Endodermal cell (in vitro differentiated cells): ENCODE measurements at regions not wholly inside any gene's neighbourhood (a gene's known extent, or its start where the extent isn't known, plus 50 kb on each side); places are given as distances from the start of the nearest gene placed in this dataset.

ENCODE experiments used
- DNase-seq: peaks from one replicate; pipeline ENCODE4 v3.0.0-alpha.2; 2017
- H3K27ac ChIP-seq: 2 replicates; pipeline ENCODE4 v1.5.1; 2013; ENCODE audit warnings: mild to moderate bottlenecking, low read depth, low read length, moderate library complexity
- H3K27me3 ChIP-seq: 2 replicates; pipeline ENCODE4 v1.6.1; 2013; ENCODE audit warnings: mild to moderate bottlenecking, low read length, moderate library complexity; ENCODE audit not compliant: insufficient read depth, control insufficient read depth, poor library complexity, severe bottlenecking
- H3K36me3 ChIP-seq: 2 replicates; pipeline ENCODE4 v1.7.0; 2013; ENCODE audit warnings: mild to moderate bottlenecking, low read length, moderate library complexity; ENCODE audit not compliant: control insufficient read depth, insufficient read depth
- H3K4me1 ChIP-seq: one replicate; pipeline ENCODE4 v1.7.0; 2013; ENCODE audit warnings: low read length; ENCODE audit not compliant: control insufficient read depth, insufficient read depth
- H3K4me3 ChIP-seq: 2 replicates; pipeline ENCODE4 v1.5.1; 2013; ENCODE audit warnings: mild to moderate bottlenecking, low read length, moderate library complexity
- H3K9ac ChIP-seq: 2 replicates; pipeline ENCODE4 v1.6.1; 2013; ENCODE audit warnings: mild to moderate bottlenecking, low read length, moderate library complexity; ENCODE audit not compliant: poor library complexity, severe bottlenecking; ENCODE audit errors: extremely low read depth
- H3K9me3 ChIP-seq: 2 replicates; pipeline ENCODE4 v1.6.1; 2013; ENCODE audit warnings: mild to moderate bottlenecking, low read length, moderate library complexity; ENCODE audit not compliant: control insufficient read depth
- H3K27ac Mint-ChIP-seq: 2 replicates; pipeline ENCODE4 v1.8.0; 2020; ENCODE audit warnings: mixed read lengths
- H3K27me3 Mint-ChIP-seq: 2 replicates; pipeline ENCODE4 v1.8.0; 2021; ENCODE audit warnings: mild to moderate bottlenecking, mixed read lengths; ENCODE audit not compliant: insufficient read depth
- H3K36me3 Mint-ChIP-seq: 2 replicates; pipeline ENCODE4 v1.8.0; 2020; ENCODE audit warnings: low read depth, mixed read lengths
- H3K4me1 Mint-ChIP-seq: 2 replicates; pipeline ENCODE4 v1.8.0; 2020; ENCODE audit warnings: mixed read lengths
- H3K4me3 Mint-ChIP-seq: 2 replicates; pipeline ENCODE4 v1.8.0; 2020; ENCODE audit warnings: mild to moderate bottlenecking, moderate library complexity, mixed read lengths
- H3K9me3 Mint-ChIP-seq: 2 replicates; pipeline ENCODE4 v1.8.0; 2020; ENCODE audit warnings: mild to moderate bottlenecking, mixed read lengths
- CTCF ChIP-seq: fragments of 200-600 bp; sonication (generic); conservative IDR thresholded peaks from 2 replicates; pipeline ENCODE4 v1.5.0; 2021; ENCODE audit warnings: antibody characterized with exemption, mild to moderate bottlenecking
- WGBS, 2 experiments: methylation state at CpG; one replicate each; pipeline versions ENCODE4 v1.1.5 to v1.1.7; 2013; ENCODE audit warnings: missing lambda C conversion rate in 2 of 2, mixed read lengths in 1 of 2; ENCODE audit not compliant: insufficient coverage in 1 of 2, insufficient read length in 1 of 2; 5-methylcytosine and 5-hydroxymethylcytosine counted together

GRCh38 chr18:27668158-27668557 lies 483.1 kb upstream of the CHST9 start:
- Mint-ChIP-seq H3K4me3 (no peak overlapping the region), H3K27ac (no peak overlapping the region), H3K9me3 (peaks cover 7% of the 10 kb centered on the region), H3K27me3 (no peaks in the 10 kb centered on the region), H3K4me1 (peaks cover 25% of the 10 kb centered on the region), H3K36me3 (no peaks in the 10 kb centered on the region)
- Histone ChIP-seq H3K36me3 (no peaks in the 10 kb centered on the region), H3K9me3 (no peaks in the 10 kb centered on the region), H3K4me1 (peaks cover 17% of the 10 kb centered on the region), H3K27ac (no peak overlapping the region), H3K27me3 (no peaks in the 10 kb centered on the region), H3K9ac (no peak overlapping the region), H3K4me3 (no peak overlapping the region)
- no peak for TF ChIP-seq CTCF
- no peak for DNase-seq
- 95% methylated on average over 1 of the region's 1 CpG; no CpG with 5 or more reads in 1 of the 2 experiments for WGBS, 2 experiments

DNA sequence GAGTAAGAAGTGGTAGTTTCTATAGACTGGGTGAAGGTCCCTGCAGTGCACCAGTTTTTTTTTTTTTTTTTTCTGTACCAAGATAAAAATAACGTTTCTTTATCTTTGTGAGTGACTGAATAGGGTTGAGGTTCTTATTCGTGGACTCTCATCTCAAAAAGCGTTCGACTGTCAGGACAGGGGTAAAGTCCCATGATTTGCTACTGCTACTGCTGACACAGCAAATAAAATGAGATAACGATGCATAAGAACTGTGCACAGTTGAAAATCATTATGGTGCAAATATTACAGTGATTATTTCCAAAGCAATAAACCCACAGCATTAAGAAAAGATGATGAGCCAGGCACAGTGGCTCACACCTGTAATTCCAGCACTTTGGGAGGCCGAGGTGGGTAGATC lies 482.0 kb upstream of the CHST9 start:
- peaks cover 22% of the 10 kb centered on the region for H3K4me1 ChIP-seq
- H3K9me3 ChIP-seq: no peaks in the 10 kb centered on the region
- no peak for DNase-seq
- no peaks in the 10 kb centered on the region for H3K36me3 Mint-ChIP-seq
- no peak overlapping the region for H3K27ac ChIP-seq
- H3K27me3 Mint-ChIP-seq: no peaks in the 10 kb centered on the region
- H3K4me1 Mint-ChIP-seq: peaks cover 34% of the 10 kb centered on the region
- H3K4me3 Mint-ChIP-seq: no peak overlapping the region
- no peak overlapping the region for H3K9ac ChIP-seq
- no peaks in the 10 kb centered on the region for H3K36me3 ChIP-seq
- no peak overlapping the region for H3K27ac Mint-ChIP-seq
- WGBS, 2 experiments: 93 to 94% methylated on average over 5 to 6 of the region's 6 CpGs
- H3K4me3 ChIP-seq: no peak overlapping the region
- H3K9me3 Mint-ChIP-seq: no peaks in the 10 kb centered on the region
- TF ChIP-seq CTCF: no peak
- H3K27me3 ChIP-seq: no peaks in the 10 kb centered on the region

GRCh38 chr18:27666016-27666415 lies 480.9 kb upstream of the CHST9 start:
- Histone ChIP-seq H3K4me3 (no peak overlapping the region), H3K27ac (no peak overlapping the region), H3K4me1 (peaks cover 30% of the 10 kb centered on the region), H3K9ac (no peak overlapping the region), H3K9me3 (no peaks in the 10 kb centered on the region), H3K36me3 (no peaks in the 10 kb centered on the region), H3K27me3 (no peaks in the 10 kb centered on the region)
- no peak for TF ChIP-seq CTCF
- Mint-ChIP-seq H3K4me3 (no peak overlapping the region), H3K27ac (no peak overlapping the region), H3K36me3 (no peaks in the 10 kb centered on the region), H3K27me3 (no peaks in the 10 kb centered on the region), H3K9me3 (no peaks in the 10 kb centered on the region), H3K4me1 (peaks cover 43% of the 10 kb centered on the region)
- no peak for DNase-seq
- 86 to 89% methylated on average over 1 to 3 of the region's 3 CpGs for WGBS, 2 experiments
